ENCODE measurements at regions not wholly inside any gene's neighbourhood (a gene's known extent, or its start where the extent isn't known, plus 50 kb on each side); places are given as distances from the start of the nearest gene placed in this dataset.
A peak's percentile ranks its signal among the peaks of the same experiment; 100 is the strongest.
"Not testable (repeated sequence)": the region's sequence is repeated elsewhere in the genome, so short reads cannot be mapped to it uniquely, and the experiment has no call there.

DNA sequence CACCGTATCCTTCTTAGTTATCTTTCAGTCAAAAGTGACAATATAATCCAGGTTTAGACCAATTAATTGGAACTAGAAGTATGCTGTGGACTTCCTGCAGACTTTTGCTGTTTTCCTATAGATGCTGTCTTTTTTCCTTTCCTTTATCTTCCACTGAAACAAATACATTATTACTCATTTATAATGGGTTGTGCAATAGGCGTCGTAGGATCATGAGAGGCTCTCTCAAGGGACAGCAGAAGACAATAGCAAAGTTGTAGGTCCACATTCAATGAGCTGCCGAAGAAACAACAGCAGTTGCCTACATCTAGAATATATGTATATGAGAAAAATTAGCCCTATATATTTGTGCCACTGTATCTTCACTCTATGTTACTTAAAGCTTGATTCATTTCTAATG is 371.6 kb downstream of the AMY1C start:
- in situ Hi-C loops (cut with HindIII; ENCODE audit: low sequenced_read_pairs) = no loop called here
- TF ChIP-seq, protein P1, sequence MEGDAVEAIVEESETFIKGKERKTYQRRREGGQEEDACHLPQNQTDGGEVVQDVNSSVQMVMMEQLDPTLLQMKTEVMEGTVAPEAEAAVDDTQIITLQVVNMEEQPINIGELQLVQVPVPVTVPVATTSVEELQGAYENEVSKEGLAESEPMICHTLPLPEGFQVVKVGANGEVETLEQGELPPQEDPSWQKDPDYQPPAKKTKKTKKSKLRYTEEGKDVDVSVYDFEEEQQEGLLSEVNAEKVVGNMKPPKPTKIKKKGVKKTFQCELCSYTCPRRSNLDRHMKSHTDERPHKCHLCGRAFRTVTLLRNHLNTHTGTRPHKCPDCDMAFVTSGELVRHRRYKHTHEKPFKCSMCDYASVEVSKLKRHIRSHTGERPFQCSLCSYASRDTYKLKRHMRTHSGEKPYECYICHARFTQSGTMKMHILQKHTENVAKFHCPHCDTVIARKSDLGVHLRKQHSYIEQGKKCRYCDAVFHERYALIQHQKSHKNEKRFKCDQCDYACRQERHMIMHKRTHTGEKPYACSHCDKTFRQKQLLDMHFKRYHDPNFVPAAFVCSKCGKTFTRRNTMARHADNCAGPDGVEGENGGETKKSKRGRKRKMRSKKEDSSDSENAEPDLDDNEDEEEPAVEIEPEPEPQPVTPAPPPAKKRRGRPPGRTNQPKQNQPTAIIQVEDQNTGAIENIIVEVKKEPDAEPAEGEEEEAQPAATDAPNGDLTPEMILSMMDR (IDR thresholded peaks at IDR 0.05; ENCODE audit: low read depth, low read length, missing control alignments) = no peak
- H3K4me3 ChIP-seq (ENCODE audit: low read depth, low read length) = no peak overlapping the region
- DNase-seq (ENCODE audit: low read depth) = no peak

DNA sequence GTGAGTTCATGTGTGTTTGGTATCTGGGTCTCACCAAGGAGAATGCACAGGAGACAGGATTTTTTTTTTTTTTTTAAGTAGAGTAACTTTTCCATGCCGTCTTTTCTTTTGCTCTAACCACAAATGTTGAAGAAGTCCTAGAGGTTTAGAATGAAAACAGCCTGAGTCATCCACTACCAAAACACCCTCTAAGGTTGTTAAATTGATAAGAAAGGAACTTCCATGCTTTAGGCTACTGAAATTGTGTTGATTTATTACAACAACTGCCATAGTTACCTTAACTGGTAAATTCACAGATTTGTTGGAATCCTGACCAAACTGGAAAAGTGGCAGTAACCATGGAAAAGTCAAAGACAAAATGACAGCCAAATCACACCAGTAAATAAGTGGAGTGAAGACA is 375.6 kb downstream of the AMY1C start:
- no peak for DNase-seq (ENCODE audit: low read depth)
- no peak overlapping the region for H3K4me3 ChIP-seq (ENCODE audit: low read depth, low read length)
- in situ Hi-C loops (cut with HindIII; ENCODE audit: low sequenced_read_pairs) = no loop called here
- TF ChIP-seq, protein P1 (IDR thresholded peaks at IDR 0.05; ENCODE audit: low read depth, low read length, missing control alignments) = no peak

DNA sequence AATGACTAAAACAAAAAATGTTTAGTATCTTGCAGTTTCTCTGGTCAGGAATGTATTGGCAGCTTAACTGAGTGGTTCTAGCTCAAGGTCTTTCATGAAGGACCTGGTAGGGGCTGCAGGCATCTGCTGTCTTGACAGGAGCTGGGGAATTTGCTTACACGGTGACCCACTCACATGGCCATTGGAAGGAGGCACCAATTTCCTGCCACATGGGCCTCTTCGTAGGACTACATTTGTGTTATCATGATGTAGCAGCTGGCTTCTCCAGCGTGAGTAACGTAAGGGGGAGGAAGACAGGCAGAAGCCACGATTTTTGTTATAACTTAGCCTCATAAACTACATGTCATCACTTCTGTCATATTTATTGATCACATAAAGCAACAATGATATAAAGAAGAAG is 376.3 kb downstream of the AMY1C start:
- H3K4me3 ChIP-seq (ENCODE audit: low read depth, low read length) = no peak overlapping the region
- DNase-seq (ENCODE audit: low read depth) = no peak
- TF ChIP-seq, protein P1 (IDR thresholded peaks at IDR 0.05; ENCODE audit: low read depth, low read length, missing control alignments) = no peak
- in situ Hi-C loops (cut with HindIII; ENCODE audit: low sequenced_read_pairs) = no loop called here

DNA sequence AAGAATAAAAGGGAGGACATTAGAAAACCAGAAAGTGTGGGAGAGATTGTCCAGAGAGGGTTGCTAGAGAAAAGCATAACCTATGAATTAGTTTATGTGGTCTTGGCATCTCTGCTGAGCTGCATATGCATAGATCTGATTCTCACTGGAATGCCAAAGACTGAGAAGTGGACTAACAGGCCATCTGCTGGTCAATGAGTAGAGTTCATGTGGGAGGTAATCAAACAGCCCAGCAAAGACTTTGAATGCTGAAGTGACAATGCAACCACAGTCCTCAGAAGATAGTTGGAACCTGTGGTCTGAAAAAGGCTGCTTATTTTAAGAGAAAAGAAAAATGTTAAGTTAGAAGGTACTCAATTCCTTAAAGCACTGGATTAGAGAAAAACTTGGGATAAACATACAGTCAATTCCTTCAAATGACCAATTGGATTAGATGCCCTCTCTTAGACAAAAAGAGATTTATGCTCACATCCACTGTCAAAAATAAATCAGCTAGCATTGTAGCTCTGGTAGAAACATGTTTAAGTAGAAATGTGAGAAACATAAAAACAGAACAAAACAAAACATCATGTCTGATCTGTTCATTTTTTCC is 382.8 kb downstream of the AMY1C start:
- in situ Hi-C loops (cut with HindIII; ENCODE audit: low sequenced_read_pairs) = no loop called here
- TF ChIP-seq, protein P1 (IDR thresholded peaks at IDR 0.05; ENCODE audit: low read depth, low read length, missing control alignments) = peak; percentile 56

DNA sequence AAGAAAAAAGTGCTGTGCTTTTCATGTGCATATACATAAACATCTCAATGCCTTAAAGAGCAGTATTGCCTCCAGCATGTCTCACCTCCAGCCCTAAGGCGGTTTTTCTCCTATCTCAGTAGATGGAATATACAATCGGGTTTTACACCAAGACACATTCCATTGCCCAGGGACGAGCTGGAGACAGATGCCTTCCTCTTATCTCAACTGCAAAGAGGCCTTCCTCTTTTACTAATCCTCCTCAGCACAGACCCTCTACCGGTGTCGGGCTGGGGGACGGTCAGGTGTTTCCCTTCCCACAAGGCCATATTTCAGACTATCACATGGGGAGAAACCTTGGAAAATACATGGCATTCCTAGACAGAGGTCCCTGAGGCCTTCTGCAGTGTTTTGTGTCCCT is 385.3 kb downstream of the AMY1C start:
- DNase-seq (ENCODE audit: low read depth); H3K4me3 ChIP-seq (ENCODE audit: low read depth, low read length); in situ Hi-C loops (cut with HindIII; ENCODE audit: low sequenced_read_pairs): not testable (repeated sequence)

More for the DNA sequence above, 382.8 kb downstream of the AMY1C start:
- H3K4me3 ChIP-seq (ENCODE audit: low read depth, low read length) = no peak overlapping the region
- peak; percentile 4 for DNase-seq (ENCODE audit: low read depth)

DNA sequence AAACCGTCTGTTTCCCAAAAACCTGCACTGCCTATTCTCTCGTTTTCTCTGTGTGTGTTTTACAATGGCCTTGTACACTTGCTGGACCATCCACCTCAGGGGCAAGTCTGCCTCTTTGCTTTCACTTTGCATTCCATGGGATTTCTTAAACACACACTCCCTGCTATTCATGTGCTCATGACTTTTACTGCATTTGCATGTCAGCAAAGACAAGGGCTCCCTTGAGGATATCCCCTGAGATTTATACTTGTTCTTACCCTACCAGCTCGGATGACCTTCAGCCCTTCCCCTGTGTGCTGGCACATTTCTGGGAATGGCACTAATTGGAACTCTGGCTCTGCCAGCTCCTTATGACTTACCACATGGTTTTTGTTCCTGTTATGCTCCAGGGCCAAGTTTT is 386.9 kb downstream of the AMY1C start:
- in situ Hi-C loops (cut with HindIII; ENCODE audit: low sequenced_read_pairs) = no loop called here
- no peak for DNase-seq (ENCODE audit: low read depth)
- H3K4me3 ChIP-seq (ENCODE audit: low read depth, low read length) = no peak overlapping the region
- TF ChIP-seq, protein P1 (IDR thresholded peaks at IDR 0.05; ENCODE audit: low read depth, low read length, missing control alignments) = no peak

DNA sequence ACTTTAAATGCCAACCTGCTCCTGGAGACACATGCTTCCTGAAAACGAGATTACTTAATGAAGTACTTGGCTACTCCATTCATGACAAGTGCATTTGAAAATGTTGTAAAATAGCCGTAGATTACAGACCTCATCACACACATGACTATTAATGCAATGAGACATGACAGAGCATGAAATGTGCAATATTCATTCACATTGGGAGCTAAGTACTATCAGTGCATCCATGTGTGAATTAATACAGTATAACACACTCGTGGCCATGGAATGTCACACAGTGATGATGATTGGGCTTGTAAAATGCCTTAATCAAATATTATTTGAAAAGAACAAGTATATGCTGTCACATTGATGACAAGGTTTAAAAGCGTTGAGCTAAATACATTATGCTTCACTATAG is 407.0 kb downstream of the AMY1C start:
- no peak overlapping the region for H3K4me3 ChIP-seq (ENCODE audit: low read depth, low read length)
- TF ChIP-seq, protein P1 (IDR thresholded peaks at IDR 0.05; ENCODE audit: low read depth, low read length, missing control alignments) = no peak
- in situ Hi-C loops (cut with HindIII; ENCODE audit: low sequenced_read_pairs) = no loop called here
- no peak for DNase-seq (ENCODE audit: low read depth)
